ENCODE measurements at regions not wholly inside any gene's neighbourhood (a gene's known extent, or its start where the extent isn't known, plus 50 kb on each side); places are given as distances from the start of the nearest gene placed in this dataset.

DNA sequence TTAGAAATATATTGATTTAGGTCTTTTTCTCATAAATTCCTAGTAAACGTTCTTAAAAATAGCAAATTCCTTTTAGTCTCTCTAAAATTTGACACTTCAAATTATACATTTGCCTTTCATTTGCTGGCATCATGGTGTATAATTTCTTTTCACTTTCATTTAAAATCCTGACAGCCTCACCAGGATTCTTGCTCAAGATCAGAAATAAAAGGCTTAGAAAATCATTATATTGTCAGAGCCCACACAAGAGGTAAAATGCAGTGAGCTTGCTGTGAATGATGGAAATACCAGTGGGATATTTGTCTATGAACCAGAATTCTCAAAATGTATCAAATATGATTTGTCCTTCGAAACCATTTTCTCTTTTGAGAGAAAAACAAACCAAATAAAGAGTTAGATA is 78.2 kb upstream of the PIK3C2G start:
- POLR2A ChIA-PET, result interaction anchor here (0.6 kb wide), 1 partner anchor 27 kb away, joined by 4 read pairs; no protein-coding TSS in a partner anchor
- BruUV-seq (replicated peaks), result no TSS peak
- Mint-ChIP-seq H3K36me3 (ENCODE audit: insufficient read depth, unreplicated experiment) (no peaks in the 10 kb centered on the region), H3K4me1 (ENCODE audit: insufficient read depth, unreplicated experiment) (no peaks in the 10 kb centered on the region), H3K27ac (ENCODE audit: low read depth, unreplicated experiment) (no peak overlapping the region), H3K9me3 (ENCODE audit: unreplicated experiment) (peaks cover 8% of the 10 kb centered on the region), H3K27me3 (ENCODE audit: insufficient read depth, unreplicated experiment) (no peaks in the 10 kb centered on the region), H3K4me3 (ENCODE audit: unreplicated experiment) (no peak overlapping the region)
- CTCF ChIA-PET, result interaction anchor here (0.5 kb wide), 1 partner anchor 42 kb away, joined by 3 read pairs; no protein-coding TSS in a partner anchor
- no peak for TF ChIP-seq CTCF (IDR thresholded peaks at IDR 0.05; ENCODE audit: unreplicated experiment)
- intact Hi-C loops (cut with micrococcal nuclease), result no loop called here
- no peak for DNase-seq (ENCODE audit: unreplicated experiment)

- no TSS peak for BruUV-seq (replicated peaks)
- Mint-ChIP-seq H3K4me1 (ENCODE audit: insufficient read depth, unreplicated experiment) (peaks cover 20% of the 10 kb centered on the region), H3K27me3 (ENCODE audit: insufficient read depth, unreplicated experiment) (no peaks in the 10 kb centered on the region), H3K27ac (ENCODE audit: low read depth, unreplicated experiment) (no peak overlapping the region), H3K9me3 (ENCODE audit: unreplicated experiment) (peaks cover 7% of the 10 kb centered on the region), H3K36me3 (ENCODE audit: insufficient read depth, unreplicated experiment) (no peaks in the 10 kb centered on the region), H3K4me3 (ENCODE audit: unreplicated experiment) (no peak overlapping the region)
- POLR2A ChIA-PET, result interaction anchor here (0.6 to 1.1 kb wide), 4 partner anchors 16 to 227 kb away, joined by 3 to 5 read pairs (median 4); no protein-coding TSS in a partner anchor
- DNase-seq (ENCODE audit: unreplicated experiment), result peak; percentile 59
- intact Hi-C loops (cut with micrococcal nuclease), result loop anchor here (2.0 kb wide), 1 partner anchor 25 kb away; no protein-coding TSS in a partner anchor
- no peak for TF ChIP-seq CTCF (IDR thresholded peaks at IDR 0.05; ENCODE audit: unreplicated experiment)
- CTCF ChIA-PET, result interaction anchor here (0.6 to 1.1 kb wide), 3 partner anchors 9 to 31 kb away, joined by 3 read pairs; no protein-coding TSS in a partner anchor
These were observed 81.6 kb upstream of the RERGL start for GRCh38 chr12:18171571-18171970.

- Mint-ChIP-seq H3K27ac (ENCODE audit: low read depth, unreplicated experiment) (no peak overlapping the region), H3K4me3 (ENCODE audit: unreplicated experiment) (no peak overlapping the region), H3K9me3 (ENCODE audit: unreplicated experiment) (peaks cover 12% of the 10 kb centered on the region), H3K36me3 (ENCODE audit: insufficient read depth, unreplicated experiment) (no peaks in the 10 kb centered on the region), H3K27me3 (ENCODE audit: insufficient read depth, unreplicated experiment) (no peaks in the 10 kb centered on the region), H3K4me1 (ENCODE audit: insufficient read depth, unreplicated experiment) (peaks cover 22% of the 10 kb centered on the region)
- TF ChIP-seq CTCF (IDR thresholded peaks at IDR 0.05; ENCODE audit: unreplicated experiment), result no peak
- no peak for DNase-seq (ENCODE audit: unreplicated experiment)
- BruUV-seq (replicated peaks), result no TSS peak
- CTCF ChIA-PET, result interaction anchor here (0.6 kb wide), 1 partner anchor 1167 kb away, joined by 5 read pairs; no protein-coding TSS in a partner anchor
- intact Hi-C loops (cut with micrococcal nuclease), result no loop called here
- POLR2A ChIA-PET, result no interaction called here
These were observed 78.0 kb upstream of the RERGL start for GRCh38 chr12:18168016-18168415.

- no TSS peak for BruUV-seq (replicated peaks)
- H3K4me3 Mint-ChIP-seq (ENCODE audit: unreplicated experiment), result peak overlapping the region; percentile 69
- peaks cover 5% of the 10 kb centered on the region for H3K9me3 Mint-ChIP-seq (ENCODE audit: unreplicated experiment)
- H3K4me1 Mint-ChIP-seq (ENCODE audit: insufficient read depth, unreplicated experiment), result peaks cover 8% of the 10 kb centered on the region
- no peaks in the 10 kb centered on the region for H3K36me3 Mint-ChIP-seq (ENCODE audit: insufficient read depth, unreplicated experiment)
- DNase-seq (ENCODE audit: unreplicated experiment), result peak; percentile 3
- ChIA-PET POLR2A (interaction anchor here (0.6 to 1.3 kb wide), 6 partner anchors 13 to 1553 kb away, joined by 3 to 7 read pairs (median 3); no protein-coding TSS in a partner anchor), CTCF (interaction anchor here (1.0 to 2.5 kb wide), 2 partner anchors 24 to 59 kb away, joined by 3 to 8 read pairs; no protein-coding TSS in a partner anchor)
- H3K27ac Mint-ChIP-seq (ENCODE audit: low read depth, unreplicated experiment), result peak overlapping the region; percentile 89
- no peaks in the 10 kb centered on the region for H3K27me3 Mint-ChIP-seq (ENCODE audit: insufficient read depth, unreplicated experiment)
- TF ChIP-seq CTCF (IDR thresholded peaks at IDR 0.05; ENCODE audit: unreplicated experiment), result no peak
- intact Hi-C loops (cut with micrococcal nuclease), result no loop called here
These were observed 75.9 kb upstream of the RERGL start for GRCh38 chr12:18165889-18166288.

Data from MCF 10A (cell line).